IMR-90 (cell line): ENCODE measurements at regions not wholly inside any gene's neighbourhood (a gene's known extent, or its start where the extent isn't known, plus 50 kb on each side); places are given as distances from the start of the nearest gene placed in this dataset.

Experiments
- ATAC-seq: fragments of 200-7000 bp; cut with Tn5 transposase; 2 replicates; pipeline ENCODE4 v1.9.1; 2020; ENCODE audit warnings: low read depth, mild to moderate bottlenecking, moderate library complexity
- BruUV-seq: library from RNA; stranded (reverse); fragments of 400-500 nt; replicated peaks from 2 replicates; lab custom pipeline; 2021; lab: Mats Ljungman, UMichigan
- CTCF ChIA-PET: fragments of 300-600 bp; formaldehyde crosslinking; extraction: SDS; loops from one replicate; lab custom pipeline; 2021; ENCODE audit warnings: antibody characterized with exemption; lab: Yijun Ruan, JAX
- POLR2A ChIA-PET: fragments of 300-600 bp; sonication (Branson Sonifier 250); formaldehyde crosslinking; loops from one replicate; lab custom pipeline; 2022; ENCODE audit warnings: antibody characterized with exemption; ENCODE audit not compliant: unreplicated experiment; lab: Charles Lee
- DNase-seq: peaks from one replicate; pipeline ENCODE4 v3.0.0; 2013
- H2AFZ ChIP-seq: replicated peaks from 2 replicates; pipeline ENCODE3; 2013; ENCODE audit warnings: low read length, mild to moderate bottlenecking; ENCODE audit not compliant: poor library complexity
- H2AK5ac ChIP-seq: 2 replicates; pipeline ENCODE4 v1.6.1; 2013; ENCODE audit warnings: low read depth, low read length, inconsistent platforms
- H2AK9ac ChIP-seq: replicated peaks from 2 replicates; pipeline ENCODE3; 2013; ENCODE audit warnings: mild to moderate bottlenecking, low read depth, low read length, moderate library complexity; ENCODE audit not compliant: poor library complexity
- H2BK120ac ChIP-seq: 2 replicates; pipeline ENCODE4 v1.6.1; 2013; ENCODE audit warnings: low read depth, low read length, inconsistent platforms
- H2BK15ac ChIP-seq: 3 replicates; pipeline ENCODE4 v1.6.1; 2013; ENCODE audit warnings: low read depth, low read length, inconsistent platforms
- H2BK20ac ChIP-seq: 2 replicates; pipeline ENCODE4 v1.6.1; 2013; ENCODE audit warnings: low read depth, mild to moderate bottlenecking, inconsistent platforms, low read length, moderate library complexity
- H2BK5ac ChIP-seq: 2 replicates; pipeline ENCODE4 v1.6.1; 2013; ENCODE audit warnings: mild to moderate bottlenecking, low read depth, low read length, inconsistent platforms; ENCODE audit not compliant: poor library complexity, severe bottlenecking
- H3K14ac ChIP-seq: replicated peaks from 2 replicates; pipeline ENCODE4 v1.6.1; 2013; ENCODE audit warnings: low read depth, low read length, inconsistent platforms
- H3K18ac ChIP-seq: 2 replicates; pipeline ENCODE4 v1.6.1; 2013; ENCODE audit warnings: low read depth, low read length, control low read depth
- H3K23ac ChIP-seq: 2 replicates; pipeline ENCODE4 v1.6.1; 2013; ENCODE audit warnings: low read depth, low read length, inconsistent platforms
- H3K27ac ChIP-seq: 2 replicates; pipeline ENCODE4 v1.5.1; 2013; ENCODE audit warnings: mild to moderate bottlenecking, control low read depth, low read length; ENCODE audit not compliant: insufficient read depth
- H3K27me3 ChIP-seq: 2 replicates; pipeline ENCODE4 v1.6.1; 2013; ENCODE audit warnings: low read length; ENCODE audit not compliant: control insufficient read depth, insufficient read depth
- H3K36me3 ChIP-seq: 2 replicates; pipeline ENCODE4 v1.6.1; 2013; ENCODE audit warnings: low read length, mixed read lengths; ENCODE audit not compliant: control insufficient read depth, insufficient read depth
- H3K4ac ChIP-seq: 2 replicates; pipeline ENCODE4 v1.6.1; 2013; ENCODE audit warnings: low read depth, low read length, inconsistent platforms
- H3K4me1 ChIP-seq: 2 replicates; pipeline ENCODE4 v1.6.1; 2013; ENCODE audit warnings: low read length, mixed read lengths; ENCODE audit not compliant: control insufficient read depth, insufficient read depth
- H3K4me2 ChIP-seq: 2 replicates; pipeline ENCODE4 v1.6.1; 2013; ENCODE audit warnings: low read depth, mild to moderate bottlenecking, control low read depth, low read length, moderate library complexity
- H3K4me3 ChIP-seq: 2 replicates; pipeline ENCODE4 v1.5.1; 2013; ENCODE audit warnings: low read depth, mild to moderate bottlenecking, control low read depth, low read length, moderate library complexity; ENCODE audit not compliant: insufficient read depth
- H3K56ac ChIP-seq: 2 replicates; pipeline ENCODE4 v1.6.1; 2013; ENCODE audit warnings: low read length, inconsistent platforms; ENCODE audit not compliant: insufficient read depth; ENCODE audit errors: extremely low read depth
- H3K79me1 ChIP-seq, 2 experiments: 2 replicates each; pipeline ENCODE4 v1.6.1; 2013; ENCODE audit warnings: low read length in 2 of 2, inconsistent platforms in 1 of 2, low read depth in 1 of 2
- H3K9ac ChIP-seq: 2 replicates; pipeline ENCODE4 v1.6.1; 2013; ENCODE audit warnings: low read depth, low read length, control low read depth
- H3K9me1 ChIP-seq: 2 replicates; pipeline ENCODE4 v1.6.1; 2013; ENCODE audit warnings: low read length, inconsistent platforms; ENCODE audit not compliant: insufficient read depth
- H3K9me3 ChIP-seq: 2 replicates; pipeline ENCODE4 v1.6.1; 2013; ENCODE audit warnings: low read length; ENCODE audit not compliant: control insufficient read depth, insufficient read depth
- H4K20me1 ChIP-seq: 2 replicates; pipeline ENCODE4 v1.6.1; 2013; ENCODE audit warnings: low read length, inconsistent platforms; ENCODE audit not compliant: insufficient read depth
- H4K5ac ChIP-seq: 2 replicates; pipeline ENCODE4 v1.6.1; 2013; ENCODE audit warnings: mild to moderate bottlenecking, low read depth, low read length, control low read depth
- H4K8ac ChIP-seq, 2 experiments: 2 replicates each; pipeline ENCODE4 v1.6.1; 2013; ENCODE audit warnings: low read depth in 2 of 2, low read length in 2 of 2, control low read depth in 1 of 2, inconsistent platforms in 1 of 2
- H4K91ac ChIP-seq: 2 replicates; pipeline ENCODE4 v1.6.1; 2013; ENCODE audit warnings: low read depth, low read length, inconsistent platforms; ENCODE audit not compliant: insufficient read depth
- BHLHE40 ChIP-seq: fragments of 150-350 bp; IDR thresholded peaks from 2 replicates; pipeline ENCODE4 v1.6.1; 2016; ENCODE audit warnings: mild to moderate bottlenecking, low read depth, low read length
- CEBPB ChIP-seq: IDR thresholded peaks from 2 replicates; pipeline ENCODE4 v1.6.1; 2012; ENCODE audit warnings: low read depth, low read length, improper control_type of control experiment
- CHD1 ChIP-seq: IDR thresholded peaks from 2 replicates; pipeline ENCODE4 v1.6.1; 2012; ENCODE audit warnings: low read depth, low read length, improper control_type of control experiment
- FOS ChIP-seq: fragments of 150-350 bp; IDR thresholded peaks from 2 replicates; pipeline ENCODE4 v1.6.1; 2016; ENCODE audit warnings: low read depth, low read length
- MAFK ChIP-seq: IDR thresholded peaks from 2 replicates; pipeline ENCODE4 v1.6.1; 2012; ENCODE audit warnings: low read depth, low read length, improper control_type of control experiment
- MAZ ChIP-seq: IDR thresholded peaks from 2 replicates; pipeline ENCODE4 v1.6.1; 2012; ENCODE audit warnings: low read depth, mild to moderate bottlenecking, low read length, improper control_type of control experiment, moderate library complexity, borderline replicate concordance
- MXI1 ChIP-seq: IDR thresholded peaks from 2 replicates; pipeline ENCODE4 v1.6.1; 2012; ENCODE audit warnings: low read depth, mild to moderate bottlenecking, low read length, moderate library complexity, borderline replicate concordance
- NFE2L2 ChIP-seq: fragments of 150-350 bp; IDR thresholded peaks from 2 replicates; pipeline ENCODE4 v1.6.1; 2016; ENCODE audit warnings: low read depth, mild to moderate bottlenecking, low read length
- POLR2A ChIP-seq: IDR thresholded peaks from 2 replicates; pipeline ENCODE4 v1.6.1; 2012; ENCODE audit warnings: mild to moderate bottlenecking, low read depth, low read length
- RAD21 ChIP-seq: IDR thresholded peaks from 2 replicates; pipeline ENCODE4 v1.6.1; 2012; ENCODE audit warnings: low read length, improper control_type of control experiment
- RCOR1 ChIP-seq: IDR thresholded peaks from 2 replicates; pipeline ENCODE4 v1.6.1; 2012; ENCODE audit warnings: mild to moderate bottlenecking, low read length, improper control_type of control experiment; ENCODE audit not compliant: insufficient replicate concordance
- RFX5 ChIP-seq: IDR thresholded peaks from 2 replicates; pipeline ENCODE4 v1.8.0; 2012; ENCODE audit warnings: low read depth, mild to moderate bottlenecking, low read length, moderate library complexity
- SMC3 ChIP-seq: fragments of 150-350 bp; IDR thresholded peaks from 2 replicates; pipeline ENCODE4 v1.6.1; 2016; ENCODE audit warnings: low read depth, mild to moderate bottlenecking, antibody characterized with exemption, low read length, moderate library complexity
- USF2 ChIP-seq: fragments of 150-350 bp; IDR thresholded peaks from 2 replicates; pipeline ENCODE4 v1.6.1; 2017; ENCODE audit warnings: mild to moderate bottlenecking, antibody characterized with exemption, low read length, low read depth
- WGBS, 2 experiments: methylation state at CpG; one replicate each; pipeline versions ENCODE4 v1.1.5 to v1.1.7; 2013; ENCODE audit warnings: missing lambda C conversion rate in 2 of 2; ENCODE audit not compliant: insufficient read length in 1 of 2; ENCODE audit errors: extremely low coverage in 2 of 2; 5-methylcytosine and 5-hydroxymethylcytosine counted together
- dilution Hi-C: fragments of 300-500 bp; cut with HindIII; formaldehyde crosslinking; loops from one replicate; pipeline ENCODE4 v1.14.3; 2018; ENCODE audit warnings: low sequenced_read_pairs; ENCODE audit not compliant: unreplicated experiment
- in situ Hi-C: fragments of 300-500 bp; cut with MboI; formaldehyde crosslinking; loops from 3 replicates; pipeline ENCODE4 v1.14.3; 2019; ENCODE audit warnings: low sequenced_read_pairs, inconsistent platforms, mixed read lengths
- intact Hi-C: fragments of 100-400 bp; cut with micrococcal nuclease; formaldehyde crosslinking; loops from 2 replicates; pipeline ENCODE4 v1.10.0; 2022
- TF ChIP-seq, protein P1 (sequence below): fragments of 150-350 bp; IDR thresholded peaks from 2 replicates; pipeline ENCODE4 v1.6.1; 2016; ENCODE audit warnings: low read depth, mild to moderate bottlenecking, low read length, moderate library complexity, borderline replicate concordance
- TF ChIP-seq, protein P2 (sequence below): conservative IDR thresholded peaks from 2 replicates; pipeline ENCODE4 v1.5.1; 2012; ENCODE audit warnings: mild to moderate bottlenecking, low read depth, low read length, improper control_type of control experiment

DNA sequence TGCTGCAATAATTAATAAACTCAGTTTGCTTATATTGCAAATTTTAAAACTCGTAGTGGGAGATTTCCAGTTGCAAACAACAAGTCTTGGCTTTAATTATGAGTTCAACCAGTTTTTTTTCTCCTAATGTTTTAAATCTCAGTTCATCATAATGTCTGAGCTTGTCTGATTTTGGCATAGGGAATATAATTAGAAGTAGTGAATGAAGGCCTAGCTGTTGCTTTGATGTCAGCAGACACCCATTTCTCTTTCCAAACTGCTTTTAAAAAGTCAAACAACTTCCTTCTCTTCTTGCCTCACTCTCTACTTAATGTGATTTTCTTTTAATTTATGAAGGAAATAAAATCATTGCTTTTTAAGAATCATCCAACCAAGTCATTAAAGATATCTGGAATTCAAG is 1462.1 kb downstream of the DPP10 start:
- H3K4me2 ChIP-seq = no peak overlapping the region
- WGBS, 2 experiments = no CpG with 5 or more reads among the region's 1 CpG
- no peak overlapping the region for H2AK5ac ChIP-seq
- no peak for TF ChIP-seq MAFK
- TF ChIP-seq NFE2L2 = no peak
- no peak for TF ChIP-seq BHLHE40
- TF ChIP-seq, protein P1, sequence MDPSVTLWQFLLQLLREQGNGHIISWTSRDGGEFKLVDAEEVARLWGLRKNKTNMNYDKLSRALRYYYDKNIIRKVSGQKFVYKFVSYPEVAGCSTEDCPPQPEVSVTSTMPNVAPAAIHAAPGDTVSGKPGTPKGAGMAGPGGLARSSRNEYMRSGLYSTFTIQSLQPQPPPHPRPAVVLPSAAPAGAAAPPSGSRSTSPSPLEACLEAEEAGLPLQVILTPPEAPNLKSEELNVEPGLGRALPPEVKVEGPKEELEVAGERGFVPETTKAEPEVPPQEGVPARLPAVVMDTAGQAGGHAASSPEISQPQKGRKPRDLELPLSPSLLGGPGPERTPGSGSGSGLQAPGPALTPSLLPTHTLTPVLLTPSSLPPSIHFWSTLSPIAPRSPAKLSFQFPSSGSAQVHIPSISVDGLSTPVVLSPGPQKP = no peak
- no peak for TF ChIP-seq MXI1
- TF ChIP-seq CHD1 = no peak
- no peak for TF ChIP-seq SMC3
- TF ChIP-seq, protein P2, sequence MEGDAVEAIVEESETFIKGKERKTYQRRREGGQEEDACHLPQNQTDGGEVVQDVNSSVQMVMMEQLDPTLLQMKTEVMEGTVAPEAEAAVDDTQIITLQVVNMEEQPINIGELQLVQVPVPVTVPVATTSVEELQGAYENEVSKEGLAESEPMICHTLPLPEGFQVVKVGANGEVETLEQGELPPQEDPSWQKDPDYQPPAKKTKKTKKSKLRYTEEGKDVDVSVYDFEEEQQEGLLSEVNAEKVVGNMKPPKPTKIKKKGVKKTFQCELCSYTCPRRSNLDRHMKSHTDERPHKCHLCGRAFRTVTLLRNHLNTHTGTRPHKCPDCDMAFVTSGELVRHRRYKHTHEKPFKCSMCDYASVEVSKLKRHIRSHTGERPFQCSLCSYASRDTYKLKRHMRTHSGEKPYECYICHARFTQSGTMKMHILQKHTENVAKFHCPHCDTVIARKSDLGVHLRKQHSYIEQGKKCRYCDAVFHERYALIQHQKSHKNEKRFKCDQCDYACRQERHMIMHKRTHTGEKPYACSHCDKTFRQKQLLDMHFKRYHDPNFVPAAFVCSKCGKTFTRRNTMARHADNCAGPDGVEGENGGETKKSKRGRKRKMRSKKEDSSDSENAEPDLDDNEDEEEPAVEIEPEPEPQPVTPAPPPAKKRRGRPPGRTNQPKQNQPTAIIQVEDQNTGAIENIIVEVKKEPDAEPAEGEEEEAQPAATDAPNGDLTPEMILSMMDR = no peak
- TF ChIP-seq RFX5 = no peak
- no peak for TF ChIP-seq MAZ
- TF ChIP-seq RAD21 = no peak
- TF ChIP-seq USF2 = no peak
- no peak for TF ChIP-seq POLR2A
- TF ChIP-seq FOS = no peak
- no peak for TF ChIP-seq CEBPB
- no peak for TF ChIP-seq RCOR1
- ATAC-seq (no peak), DNase-seq (no peak)
- intact Hi-C loops (no loop called here), dilution Hi-C loops (no loop called here), in situ Hi-C loops (no loop called here)
- no peaks in the 10 kb centered on the region for H3K9me1 ChIP-seq
- BruUV-seq = no TSS peak
- H3K18ac ChIP-seq = no peak overlapping the region
- no peak overlapping the region for H2AK9ac ChIP-seq
- no peak overlapping the region for H3K4ac ChIP-seq
- ChIA-PET POLR2A (no interaction called here), CTCF (no interaction called here)
- H2BK5ac ChIP-seq = no peak overlapping the region
- no peak overlapping the region for H4K8ac ChIP-seq
- H4K20me1 ChIP-seq = no peaks in the 10 kb centered on the region
- no peak overlapping the region for H4K91ac ChIP-seq
- no peak overlapping the region for H3K27ac ChIP-seq
- no peak overlapping the region for H3K23ac ChIP-seq
- no peaks in the 10 kb centered on the region for H3K36me3 ChIP-seq
- no peak overlapping the region for H2BK15ac ChIP-seq
- H3K4me3 ChIP-seq = no peak overlapping the region
- H2BK120ac ChIP-seq = no peak overlapping the region
- no peak overlapping the region for H2AFZ ChIP-seq
- peaks cover 3% of the 10 kb centered on the region; the same call in 1 of the 2 replicates for H3K9me3 ChIP-seq
- no peak overlapping the region for H2BK20ac ChIP-seq
- H3K9ac ChIP-seq = no peak overlapping the region
- no peak overlapping the region for H4K5ac ChIP-seq
- no peaks in the 10 kb centered on the region for H3K79me1 ChIP-seq
- H3K27me3 ChIP-seq = no peaks in the 10 kb centered on the region
- no peaks in the 10 kb centered on the region for H3K4me1 ChIP-seq
- no peak overlapping the region for H3K14ac ChIP-seq
- no peak overlapping the region for H3K56ac ChIP-seq
